WTC11 (cell line): ENCODE measurements at regions not wholly inside any gene's neighbourhood (a gene's known extent, or its start where the extent isn't known, plus 50 kb on each side); places are given as distances from the start of the nearest gene placed in this dataset.

ENCODE experiments used
- ATAC-seq: fragments of 200-7000 bp; cut with Tn5 transposase; 2 replicates; pipeline ENCODE4 v1.10.0; 2021; ENCODE audit warnings: mild to moderate bottlenecking, moderate library complexity
- CTCF ChIA-PET: fragments of 300-600 bp; sonication (Branson Sonifier 250); formaldehyde crosslinking; loops from one replicate; lab custom pipeline; 2021; ENCODE audit warnings: antibody characterized with exemption; lab: Charles Lee
- POLR2A ChIA-PET: fragments of 350-600 bp; sonication (Branson Sonifier 250); formaldehyde crosslinking; loops from one replicate; lab custom pipeline; 2021; ENCODE audit warnings: antibody characterized with exemption; lab: Charles Lee
- DNase-seq: peaks from one replicate; pipeline ENCODE4 v3.0.0; 2021; ENCODE audit warnings: low spot score
- H3K27ac Mint-ChIP-seq: 2 replicates; pipeline ENCODE4 v1.8.0; 2021; ENCODE audit warnings: mixed read lengths
- H3K27me3 Mint-ChIP-seq: 2 replicates; pipeline ENCODE4 v1.8.0; 2021; ENCODE audit warnings: low read depth, mild to moderate bottlenecking, moderate library complexity, mixed read lengths
- H3K36me3 Mint-ChIP-seq: 2 replicates; pipeline ENCODE4 v1.8.0; 2021; ENCODE audit warnings: mixed read lengths
- H3K4me1 Mint-ChIP-seq: 2 replicates; pipeline ENCODE4 v1.8.0; 2022; ENCODE audit warnings: mixed read lengths
- H3K4me3 Mint-ChIP-seq: 2 replicates; pipeline ENCODE4 v1.8.0; 2021; ENCODE audit warnings: mild to moderate bottlenecking, moderate library complexity, mixed read lengths
- H3K9me3 Mint-ChIP-seq: 2 replicates; pipeline ENCODE4 v1.8.0; 2021; ENCODE audit warnings: mixed read lengths
- CBFB ChIP-seq: sonication (generic); formaldehyde crosslinking; IDR thresholded peaks from 2 replicates; pipeline ENCODE4 v1.8.1; 2022; ENCODE audit warnings: mild to moderate bottlenecking, low read depth, missing genetic modification reagents
- E2F4 ChIP-seq: sonication (generic); formaldehyde crosslinking; IDR thresholded peaks from 2 replicates; pipeline ENCODE4 v1.8.1; 2022; ENCODE audit warnings: low read depth, mild to moderate bottlenecking, moderate library complexity, missing genetic modification reagents, borderline replicate concordance
- EMX1 ChIP-seq: fragments of 250-450 bp; sonication (Bioruptor Pico); IDR thresholded peaks from 2 replicates; pipeline ENCODE4 v1.8.0; 2021; ENCODE audit warnings: mild to moderate bottlenecking
- FOXP1 ChIP-seq: sonication (generic); formaldehyde crosslinking; IDR thresholded peaks from 2 replicates; pipeline ENCODE4 v1.8.0; 2022; ENCODE audit warnings: missing genetic modification reagents, mild to moderate bottlenecking, moderate library complexity, borderline replicate concordance
- HMGXB4 ChIP-seq: sonication (generic); formaldehyde crosslinking; IDR thresholded peaks from 2 replicates; pipeline ENCODE4 v1.8.1; 2023; ENCODE audit warnings: mild to moderate bottlenecking, moderate library complexity, missing genetic modification reagents
- KAT7 ChIP-seq: sonication (generic); formaldehyde crosslinking; IDR thresholded peaks from 2 replicates; pipeline ENCODE4 v1.8.1; 2023; ENCODE audit warnings: missing genetic modification reagents, mild to moderate bottlenecking, borderline replicate concordance
- NFATC4 ChIP-seq: fragments of 250-450 bp; sonication (Bioruptor Pico); IDR thresholded peaks from 2 replicates; pipeline ENCODE4 v1.9.0; 2021; ENCODE audit warnings: mild to moderate bottlenecking
- SP1 ChIP-seq: sonication (generic); formaldehyde crosslinking; conservative IDR thresholded peaks from 2 replicates; pipeline ENCODE4 v1.8.1; 2022; ENCODE audit warnings: missing genetic modification reagents
- TEAD4 ChIP-seq: sonication (generic); formaldehyde crosslinking; IDR thresholded peaks from 2 replicates; pipeline ENCODE4 v1.8.0; 2022; ENCODE audit warnings: mild to moderate bottlenecking, missing genetic modification reagents
- ZBTB43 ChIP-seq: sonication (generic); formaldehyde crosslinking; IDR thresholded peaks from 2 replicates; pipeline ENCODE4 v1.8.1; 2023; ENCODE audit warnings: mild to moderate bottlenecking, missing genetic modification reagents
- ZNF121 ChIP-seq: sonication (generic); formaldehyde crosslinking; IDR thresholded peaks from 2 replicates; pipeline ENCODE4 v1.8.0; 2023; ENCODE audit warnings: missing genetic modification reagents
- ZNF317 ChIP-seq: sonication (generic); formaldehyde crosslinking; IDR thresholded peaks from 2 replicates; pipeline ENCODE4 v1.8.1; 2023; ENCODE audit warnings: low read depth, mild to moderate bottlenecking, moderate library complexity, missing genetic modification reagents, borderline replicate concordance
- ZNF396 ChIP-seq: fragments of 250-450 bp; sonication (Bioruptor Pico); IDR thresholded peaks from 2 replicates; pipeline ENCODE4 v1.8.0; 2021; ENCODE audit warnings: mild to moderate bottlenecking, moderate library complexity, borderline replicate concordance
- TF ChIP-seq, protein P1 (sequence below): sonication (generic); formaldehyde crosslinking; IDR thresholded peaks from 2 replicates; pipeline ENCODE4 v1.8.1; 2023; ENCODE audit warnings: mild to moderate bottlenecking, missing genetic modification reagents, moderate library complexity
- TF ChIP-seq, protein P2 (sequence below): sonication (generic); formaldehyde crosslinking; IDR thresholded peaks from 2 replicates; pipeline ENCODE4 v1.8.1; 2022; ENCODE audit warnings: mild to moderate bottlenecking, missing genetic modification reagents, moderate library complexity, borderline replicate concordance
- TF ChIP-seq, protein P3 (sequence below): sonication (generic); formaldehyde crosslinking; IDR thresholded peaks from 2 replicates; pipeline ENCODE4 v1.8.0; 2022; ENCODE audit warnings: mild to moderate bottlenecking, missing genetic modification reagents
- TF ChIP-seq, protein P4 (sequence below): sonication (generic); formaldehyde crosslinking; IDR thresholded peaks from 2 replicates; pipeline ENCODE4 v1.8.1; 2023; ENCODE audit warnings: mild to moderate bottlenecking, missing genetic modification reagents, borderline replicate concordance
- TF ChIP-seq, protein P5 (sequence below): sonication (generic); formaldehyde crosslinking; IDR thresholded peaks from 2 replicates; pipeline ENCODE4 v1.8.1; 2022; ENCODE audit warnings: low read depth, missing genetic modification reagents, borderline replicate concordance

GRCh38 chr1:234696148-234696576 lies 86.2 kb upstream of the IRF2BP2 start:
- no peak for DNase-seq
- TF ChIP-seq EMX1 (CRISPR knock-in tag) (no peak), FOXP1 (CRISPR knock-in tag) (no peak), ZNF317 (CRISPR knock-in tag) (no peak), SP1 (CRISPR knock-in tag) (no peak), ZBTB43 (CRISPR knock-in tag) (no peak)
- TF ChIP-seq, protein P1, sequence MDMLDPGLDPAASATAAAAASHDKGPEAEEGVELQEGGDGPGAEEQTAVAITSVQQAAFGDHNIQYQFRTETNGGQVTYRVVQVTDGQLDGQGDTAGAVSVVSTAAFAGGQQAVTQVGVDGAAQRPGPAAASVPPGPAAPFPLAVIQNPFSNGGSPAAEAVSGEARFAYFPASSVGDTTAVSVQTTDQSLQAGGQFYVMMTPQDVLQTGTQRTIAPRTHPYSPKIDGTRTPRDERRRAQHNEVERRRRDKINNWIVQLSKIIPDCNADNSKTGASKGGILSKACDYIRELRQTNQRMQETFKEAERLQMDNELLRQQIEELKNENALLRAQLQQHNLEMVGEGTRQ, result no peak
- H3K9me3 Mint-ChIP-seq, result no peaks in the 10 kb centered on the region
- POLR2A ChIA-PET, result no interaction called here
- H3K27ac Mint-ChIP-seq, result no peak overlapping the region
- no peaks in the 10 kb centered on the region for H3K27me3 Mint-ChIP-seq
- no peaks in the 10 kb centered on the region for H3K36me3 Mint-ChIP-seq
- CTCF ChIA-PET, result no interaction called here
- no peaks in the 10 kb centered on the region for H3K4me1 Mint-ChIP-seq
- no peak for ATAC-seq
- H3K4me3 Mint-ChIP-seq, result no peak overlapping the region

GRCh38 chr1:234694661-234695060 lies 84.7 kb upstream of the IRF2BP2 start:
- no peak for ATAC-seq
- ChIA-PET CTCF (no interaction called here), POLR2A (no interaction called here)
- Mint-ChIP-seq H3K27ac (no peak overlapping the region), H3K27me3 (no peaks in the 10 kb centered on the region), H3K9me3 (no peaks in the 10 kb centered on the region), H3K4me1 (no peaks in the 10 kb centered on the region), H3K36me3 (no peaks in the 10 kb centered on the region), H3K4me3 (no peak overlapping the region)
- no peak for TF ChIP-seq CBFB (CRISPR knock-in tag)
- TF ChIP-seq ZNF396 (CRISPR knock-in tag), result no peak
- no peak for TF ChIP-seq NFATC4 (CRISPR knock-in tag)
- TF ChIP-seq TEAD4 (CRISPR knock-in tag), result no peak
- no peak for DNase-seq

DNA sequence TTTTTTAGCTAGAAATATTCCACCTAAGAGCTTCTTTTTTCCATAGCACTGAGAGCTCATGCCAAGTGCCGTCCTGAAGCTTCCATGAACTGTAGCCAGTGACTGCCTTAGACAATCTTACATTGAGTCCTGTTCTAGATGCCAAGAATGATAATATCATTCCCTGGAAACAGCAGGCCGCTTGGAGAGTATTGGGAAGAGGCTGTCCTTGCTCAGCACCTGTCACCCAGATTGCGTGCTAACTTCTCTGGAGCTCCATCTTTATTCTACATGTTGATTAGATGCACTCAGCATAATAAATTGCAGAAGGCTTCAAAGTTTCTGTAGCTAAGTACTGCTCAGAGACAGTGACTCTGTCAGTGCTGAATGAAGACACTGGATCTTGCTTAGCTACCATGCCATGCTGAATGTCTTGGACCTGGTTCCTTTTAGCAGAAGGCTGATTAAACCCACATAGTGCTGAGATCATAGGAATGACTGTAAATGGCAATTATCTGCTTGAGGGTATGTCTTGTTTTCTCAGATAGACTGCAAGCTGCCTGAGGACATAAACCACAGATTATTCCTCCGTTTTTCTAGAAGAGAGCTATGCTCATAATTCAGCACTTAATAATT lies 83.1 kb upstream of the IRF2BP2 start:
- no peak for ATAC-seq
- CTCF ChIA-PET, result interaction anchor here (0.6 to 0.9 kb wide), 2 partner anchors 93 to 391 kb away, joined by 3 to 6 read pairs; no protein-coding TSS in a partner anchor
- no peak for TF ChIP-seq E2F4 (CRISPR knock-in tag)
- TF ChIP-seq, protein P2, sequence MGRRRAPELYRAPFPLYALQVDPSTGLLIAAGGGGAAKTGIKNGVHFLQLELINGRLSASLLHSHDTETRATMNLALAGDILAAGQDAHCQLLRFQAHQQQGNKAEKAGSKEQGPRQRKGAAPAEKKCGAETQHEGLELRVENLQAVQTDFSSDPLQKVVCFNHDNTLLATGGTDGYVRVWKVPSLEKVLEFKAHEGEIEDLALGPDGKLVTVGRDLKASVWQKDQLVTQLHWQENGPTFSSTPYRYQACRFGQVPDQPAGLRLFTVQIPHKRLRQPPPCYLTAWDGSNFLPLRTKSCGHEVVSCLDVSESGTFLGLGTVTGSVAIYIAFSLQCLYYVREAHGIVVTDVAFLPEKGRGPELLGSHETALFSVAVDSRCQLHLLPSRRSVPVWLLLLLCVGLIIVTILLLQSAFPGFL (CRISPR knock-in tag), result no peak
- TF ChIP-seq, protein P3, sequence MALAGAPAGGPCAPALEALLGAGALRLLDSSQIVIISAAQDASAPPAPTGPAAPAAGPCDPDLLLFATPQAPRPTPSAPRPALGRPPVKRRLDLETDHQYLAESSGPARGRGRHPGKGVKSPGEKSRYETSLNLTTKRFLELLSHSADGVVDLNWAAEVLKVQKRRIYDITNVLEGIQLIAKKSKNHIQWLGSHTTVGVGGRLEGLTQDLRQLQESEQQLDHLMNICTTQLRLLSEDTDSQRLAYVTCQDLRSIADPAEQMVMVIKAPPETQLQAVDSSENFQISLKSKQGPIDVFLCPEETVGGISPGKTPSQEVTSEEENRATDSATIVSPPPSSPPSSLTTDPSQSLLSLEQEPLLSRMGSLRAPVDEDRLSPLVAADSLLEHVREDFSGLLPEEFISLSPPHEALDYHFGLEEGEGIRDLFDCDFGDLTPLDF (CRISPR knock-in tag), result no peak
- TF ChIP-seq, protein P4, sequence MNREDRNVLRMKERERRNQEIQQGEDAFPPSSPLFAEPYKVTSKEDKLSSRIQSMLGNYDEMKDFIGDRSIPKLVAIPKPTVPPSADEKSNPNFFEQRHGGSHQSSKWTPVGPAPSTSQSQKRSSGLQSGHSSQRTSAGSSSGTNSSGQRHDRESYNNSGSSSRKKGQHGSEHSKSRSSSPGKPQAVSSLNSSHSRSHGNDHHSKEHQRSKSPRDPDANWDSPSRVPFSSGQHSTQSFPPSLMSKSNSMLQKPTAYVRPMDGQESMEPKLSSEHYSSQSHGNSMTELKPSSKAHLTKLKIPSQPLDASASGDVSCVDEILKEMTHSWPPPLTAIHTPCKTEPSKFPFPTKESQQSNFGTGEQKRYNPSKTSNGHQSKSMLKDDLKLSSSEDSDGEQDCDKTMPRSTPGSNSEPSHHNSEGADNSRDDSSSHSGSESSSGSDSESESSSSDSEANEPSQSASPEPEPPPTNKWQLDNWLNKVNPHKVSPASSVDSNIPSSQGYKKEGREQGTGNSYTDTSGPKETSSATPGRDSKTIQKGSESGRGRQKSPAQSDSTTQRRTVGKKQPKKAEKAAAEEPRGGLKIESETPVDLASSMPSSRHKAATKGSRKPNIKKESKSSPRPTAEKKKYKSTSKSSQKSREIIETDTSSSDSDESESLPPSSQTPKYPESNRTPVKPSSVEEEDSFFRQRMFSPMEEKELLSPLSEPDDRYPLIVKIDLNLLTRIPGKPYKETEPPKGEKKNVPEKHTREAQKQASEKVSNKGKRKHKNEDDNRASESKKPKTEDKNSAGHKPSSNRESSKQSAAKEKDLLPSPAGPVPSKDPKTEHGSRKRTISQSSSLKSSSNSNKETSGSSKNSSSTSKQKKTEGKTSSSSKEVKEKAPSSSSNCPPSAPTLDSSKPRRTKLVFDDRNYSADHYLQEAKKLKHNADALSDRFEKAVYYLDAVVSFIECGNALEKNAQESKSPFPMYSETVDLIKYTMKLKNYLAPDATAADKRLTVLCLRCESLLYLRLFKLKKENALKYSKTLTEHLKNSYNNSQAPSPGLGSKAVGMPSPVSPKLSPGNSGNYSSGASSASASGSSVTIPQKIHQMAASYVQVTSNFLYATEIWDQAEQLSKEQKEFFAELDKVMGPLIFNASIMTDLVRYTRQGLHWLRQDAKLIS, result no peak
- no peak for TF ChIP-seq ZNF317 (CRISPR knock-in tag)
- TF ChIP-seq HMGXB4 (CRISPR knock-in tag), result no peak
- no peak for TF ChIP-seq ZNF121 (CRISPR knock-in tag)
- TF ChIP-seq, protein P5, sequence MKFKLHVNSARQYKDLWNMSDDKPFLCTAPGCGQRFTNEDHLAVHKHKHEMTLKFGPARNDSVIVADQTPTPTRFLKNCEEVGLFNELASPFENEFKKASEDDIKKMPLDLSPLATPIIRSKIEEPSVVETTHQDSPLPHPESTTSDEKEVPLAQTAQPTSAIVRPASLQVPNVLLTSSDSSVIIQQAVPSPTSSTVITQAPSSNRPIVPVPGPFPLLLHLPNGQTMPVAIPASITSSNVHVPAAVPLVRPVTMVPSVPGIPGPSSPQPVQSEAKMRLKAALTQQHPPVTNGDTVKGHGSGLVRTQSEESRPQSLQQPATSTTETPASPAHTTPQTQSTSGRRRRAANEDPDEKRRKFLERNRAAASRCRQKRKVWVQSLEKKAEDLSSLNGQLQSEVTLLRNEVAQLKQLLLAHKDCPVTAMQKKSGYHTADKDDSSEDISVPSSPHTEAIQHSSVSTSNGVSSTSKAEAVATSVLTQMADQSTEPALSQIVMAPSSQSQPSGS, result no peak
- TF ChIP-seq KAT7 (CRISPR knock-in tag), result no peak

More for the DNA sequence above, 83.1 kb upstream of the IRF2BP2 start:
- H3K4me1 Mint-ChIP-seq, result no peaks in the 10 kb centered on the region
- H3K4me3 Mint-ChIP-seq, result no peak overlapping the region
- DNase-seq, result no peak
- H3K27ac Mint-ChIP-seq, result no peak overlapping the region
- no peaks in the 10 kb centered on the region for H3K27me3 Mint-ChIP-seq
- no peaks in the 10 kb centered on the region for H3K36me3 Mint-ChIP-seq
- H3K9me3 Mint-ChIP-seq, result no peaks in the 10 kb centered on the region
- POLR2A ChIA-PET, result no interaction called here
